Uterus (tissue), 3 donors: ENCODE measurements at regions not wholly inside any gene's neighbourhood (a gene's known extent, or its start where the extent isn't known, plus 50 kb on each side); places are given as distances from the start of the nearest gene placed in this dataset.

Source experiments
- DNase-seq, 2 donors: peaks; one replicate each; pipeline ENCODE4 v3.0.0-alpha.2; 2019 to 2020
- H3K27ac ChIP-seq, 2 donors: fragments of 200-600 bp; sonication (generic); 1 replicate in 1 of 2; 2 replicates in 1 of 2; pipeline ENCODE4 v1.5.1; 2016 to 2018
- H3K27me3 ChIP-seq, 2 donors: fragments of 200-600 bp; sonication (generic); one replicate each; pipeline ENCODE4 v1.5.1; 2018 to 2019; ENCODE audit warnings: control low read depth in 1 of 2
- H3K36me3 ChIP-seq, 2 donors: fragments of 200-600 bp; sonication (generic); one replicate each; pipeline ENCODE4 v1.5.1; 2019; ENCODE audit warnings: control low read depth in 1 of 2
- H3K4me1 ChIP-seq, 2 donors: fragments of 200-600 bp; sonication (generic); one replicate each; pipeline ENCODE4 v1.5.1; 2018 to 2019; ENCODE audit warnings: control low read depth in 1 of 2
- H3K4me3 ChIP-seq, 2 donors: fragments of 200-600 bp; sonication (generic); 1 replicate in 1 of 2; 2 replicates in 1 of 2; pipeline ENCODE4 v1.5.1; 2018 to 2019; ENCODE audit warnings: mild to moderate bottlenecking in 1 of 2
- H3K9me3 ChIP-seq, 2 donors: fragments of 200-600 bp; sonication (generic); one replicate each; pipeline ENCODE4 v1.5.1; 2019; ENCODE audit warnings: control low read depth in 1 of 2
- CTCF ChIP-seq, 4 experiments: fragments of 200-600 bp in 2 of 4; fragments of 450-650 bp in 2 of 4; sonication (generic) in 2 of 4; IDR thresholded peaks; one replicate each; pipeline ENCODE4 v1.5.1; 2016 to 2019; ENCODE audit warnings: antibody characterized with exemption in 4 of 4, mild to moderate bottlenecking in 2 of 4, moderate library complexity in 1 of 4
- POLR2A ChIP-seq, 2 donors: fragments of 450-650 bp; IDR thresholded peaks; one replicate each; pipeline ENCODE4 v1.6.1; 2016; ENCODE audit warnings: antibody characterized with exemption in 2 of 2, mild to moderate bottlenecking in 1 of 2, moderate library complexity in 1 of 2
- intact Hi-C: fragments of 100-400 bp; cut with DNase I; formaldehyde crosslinking; loops from one replicate; pipeline ENCODE4 v1.15.1; 2023; ENCODE audit warnings: low total_unique reads
- donor health status: DM: yes; HTN: yes; CAD: no.

DNA sequence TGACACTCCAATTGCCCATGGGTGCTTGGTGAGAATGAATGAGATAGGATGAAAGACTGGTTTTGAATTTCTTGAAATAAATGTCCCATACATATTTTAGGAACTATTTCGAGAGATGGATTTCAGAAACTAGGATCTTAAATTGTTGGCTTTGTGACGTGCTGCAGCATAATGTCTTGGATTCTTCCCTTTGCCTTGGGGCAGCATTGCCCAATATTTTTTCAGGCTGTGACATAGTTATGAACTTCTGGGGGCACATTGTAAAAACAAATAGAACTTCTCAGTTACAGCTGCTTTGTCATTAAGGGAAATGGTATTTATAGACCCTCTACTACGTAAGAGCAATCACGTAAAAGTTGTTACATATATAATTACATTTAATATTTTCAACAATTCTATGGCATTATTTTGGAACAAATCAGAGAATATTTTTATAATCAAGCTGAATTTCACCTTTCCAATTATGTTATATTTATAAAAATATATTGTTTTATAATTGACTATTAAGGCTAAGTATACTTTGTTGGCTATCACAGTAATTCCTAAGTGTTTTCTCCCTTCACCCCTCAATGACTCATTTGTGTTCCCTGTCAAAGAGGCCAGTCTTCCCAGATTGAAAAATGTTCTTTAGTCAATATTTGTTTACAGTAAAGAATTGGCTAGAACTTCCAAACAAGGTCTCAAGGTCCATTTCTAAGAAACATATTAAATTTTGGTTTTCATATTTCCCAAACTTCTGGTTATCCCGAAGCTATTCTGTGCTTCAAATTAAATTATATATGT is 1388.3 kb upstream of the ACO1 start:
- Histone ChIP-seq H3K27ac (no peak overlapping the region), H3K4me1 (no peaks in the 10 kb centered on the region), H3K36me3 (no peaks in the 10 kb centered on the region), H3K27me3 (no peaks in the 10 kb centered on the region), H3K4me3 (no peak overlapping the region), H3K9me3 (no peaks in the 10 kb centered on the region)
- TF ChIP-seq CTCF (IDR thresholded peaks at IDR 0.05) (no peak), POLR2A (IDR thresholded peaks at IDR 0.05) (no peak)
- intact Hi-C loops = no loop called here
- no peak for DNase-seq

DNA sequence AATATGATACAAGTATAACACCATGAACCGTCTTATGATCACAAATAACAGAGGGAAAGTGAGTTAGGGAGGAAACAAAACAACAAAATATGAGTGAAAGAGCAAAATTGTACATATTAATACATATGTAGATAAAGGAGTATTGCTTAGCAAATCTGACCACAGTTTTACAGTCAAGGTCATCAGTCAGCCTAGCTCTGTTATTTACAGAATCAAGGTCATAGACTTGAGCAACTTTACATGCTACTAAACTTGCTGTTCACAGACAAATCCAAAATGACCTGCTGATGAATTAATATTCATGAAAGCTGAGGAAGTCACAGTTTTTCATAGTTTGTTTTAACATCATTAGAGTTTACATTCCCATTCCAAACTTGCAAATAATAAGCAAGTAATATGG is 1387.7 kb upstream of the ACO1 start:
- Histone ChIP-seq H3K27ac (no peak overlapping the region), H3K27me3 (no peaks in the 10 kb centered on the region), H3K4me1 (no peaks in the 10 kb centered on the region), H3K4me3 (no peak overlapping the region), H3K9me3 (no peaks in the 10 kb centered on the region), H3K36me3 (no peaks in the 10 kb centered on the region)
- intact Hi-C loops = no loop called here
- DNase-seq = no peak
- TF ChIP-seq POLR2A (IDR thresholded peaks at IDR 0.05) (no peak), CTCF (IDR thresholded peaks at IDR 0.05) (no peak)

DNA sequence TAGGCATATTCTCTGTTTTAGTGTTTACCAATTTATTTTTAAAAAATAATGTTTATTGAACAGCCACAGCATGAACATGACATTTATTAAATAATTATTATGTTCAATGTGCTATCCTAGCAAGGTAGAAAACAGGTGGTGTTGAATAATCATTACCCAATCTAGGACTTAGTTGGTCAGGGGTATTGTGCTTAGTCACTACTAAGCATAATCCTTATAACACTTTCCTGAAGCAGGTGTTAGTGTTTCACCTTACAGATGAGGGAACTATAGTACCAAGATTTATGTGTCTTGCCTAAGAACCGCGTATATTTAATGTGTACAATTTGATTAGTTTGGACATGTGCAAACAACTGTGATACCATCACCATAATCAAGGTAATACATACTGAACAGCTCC is 1387.2 kb upstream of the ACO1 start:
- Histone ChIP-seq H3K4me3 (no peak overlapping the region), H3K9me3 (no peaks in the 10 kb centered on the region), H3K4me1 (no peaks in the 10 kb centered on the region), H3K27me3 (no peaks in the 10 kb centered on the region), H3K27ac (no peak overlapping the region), H3K36me3 (no peaks in the 10 kb centered on the region)
- intact Hi-C loops = no loop called here
- no peak for TF ChIP-seq CTCF (IDR thresholded peaks at IDR 0.05)
- no peak for TF ChIP-seq POLR2A (IDR thresholded peaks at IDR 0.05)
- no peak for DNase-seq

DNA sequence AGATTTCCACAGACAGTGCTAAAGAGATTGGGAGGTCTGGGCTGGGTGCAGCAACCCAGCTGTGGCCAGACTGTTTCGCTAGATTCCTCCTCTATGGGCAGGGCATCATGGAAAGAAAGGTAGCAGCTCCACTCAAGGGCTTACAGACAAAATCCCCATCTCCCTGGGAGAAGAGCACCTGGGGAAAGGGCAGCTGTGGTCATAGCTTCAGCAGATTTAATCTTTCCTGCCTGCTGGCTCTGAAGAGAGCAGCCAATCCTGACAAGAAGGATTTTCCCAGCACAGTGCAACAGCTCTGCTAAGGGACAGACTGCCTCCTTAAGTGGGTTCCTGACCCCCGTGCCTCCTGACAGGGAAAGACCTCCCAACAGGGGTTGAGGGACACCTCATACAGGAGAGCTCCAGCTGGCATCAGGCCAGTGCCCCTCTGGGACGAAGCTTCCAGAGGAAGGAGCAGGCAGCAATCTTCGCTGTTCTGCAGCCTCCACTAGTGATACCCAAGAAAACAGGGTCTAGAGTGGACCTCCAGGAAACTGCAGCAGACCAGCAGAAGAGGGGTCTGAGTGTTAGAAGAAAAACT is 1379.3 kb upstream of the ACO1 start:
- TF ChIP-seq CTCF (IDR thresholded peaks at IDR 0.05) = no peak
- TF ChIP-seq POLR2A (IDR thresholded peaks at IDR 0.05) = no peak
- intact Hi-C loops = no loop called here

GRCh38 chr9:31013371-31013770 is 1371.1 kb upstream of the ACO1 start:
- Histone ChIP-seq H3K9me3 (no peaks in the 10 kb centered on the region), H3K36me3 (no peaks in the 10 kb centered on the region), H3K4me1 (no peaks in the 10 kb centered on the region), H3K27ac (no peak overlapping the region), H3K4me3 (no peak overlapping the region), H3K27me3 (no peaks in the 10 kb centered on the region)
- intact Hi-C loops = no loop called here
- DNase-seq = no peak
- no peak for TF ChIP-seq CTCF (IDR thresholded peaks at IDR 0.05)

More for the DNA sequence above, 1379.3 kb upstream of the ACO1 start:
- Histone ChIP-seq H3K36me3 (no peaks in the 10 kb centered on the region), H3K9me3 (no peaks in the 10 kb centered on the region), H3K27me3 (no peaks in the 10 kb centered on the region), H3K27ac (no peak overlapping the region), H3K4me1 (no peaks in the 10 kb centered on the region), H3K4me3 (no peak overlapping the region)
- no peak for DNase-seq
